ENCODE measurements at regions not wholly inside any gene's neighbourhood (a gene's known extent, or its start where the extent isn't known, plus 50 kb on each side); places are given as distances from the start of the nearest gene placed in this dataset.

DNA sequence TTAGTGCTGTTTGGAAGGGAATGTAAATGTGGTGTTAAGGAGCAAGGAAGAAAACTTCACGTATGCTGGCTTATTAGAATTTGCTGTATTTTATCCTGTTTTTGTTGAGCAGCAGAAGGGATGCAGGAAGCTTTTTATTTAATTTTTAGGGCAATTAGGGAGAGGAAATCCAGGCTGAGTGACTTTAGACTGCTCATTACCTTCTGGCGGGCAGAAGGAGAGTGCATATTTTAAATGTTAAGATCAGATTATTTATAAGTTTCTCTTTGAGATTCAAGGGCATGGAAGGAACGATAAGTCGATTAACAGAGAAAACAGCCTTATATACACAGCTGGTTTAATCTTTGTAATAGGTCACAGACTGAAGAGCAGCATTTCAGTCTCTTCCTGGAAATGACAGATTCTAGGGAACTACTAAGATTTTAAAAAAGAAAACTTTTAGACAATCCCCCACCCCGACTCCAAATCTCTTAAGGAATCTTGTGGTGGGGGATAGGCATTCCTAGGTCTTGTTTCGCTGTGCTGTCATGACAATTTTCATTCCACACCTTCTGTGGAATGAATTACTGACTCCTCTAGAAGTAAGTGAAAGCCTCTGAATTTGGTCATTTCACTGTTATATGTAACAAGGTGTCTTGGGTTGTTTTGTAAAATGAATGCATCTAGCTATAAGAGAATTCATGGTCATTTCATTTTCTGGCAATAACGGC is 402.5 kb downstream of the RAPGEF2 start:
- DNase-seq (ENCODE audit: low read depth): no peak
- H3K4me3 ChIP-seq (ENCODE audit: low read depth, low read length): no peak overlapping the region
- TF ChIP-seq, protein P1, sequence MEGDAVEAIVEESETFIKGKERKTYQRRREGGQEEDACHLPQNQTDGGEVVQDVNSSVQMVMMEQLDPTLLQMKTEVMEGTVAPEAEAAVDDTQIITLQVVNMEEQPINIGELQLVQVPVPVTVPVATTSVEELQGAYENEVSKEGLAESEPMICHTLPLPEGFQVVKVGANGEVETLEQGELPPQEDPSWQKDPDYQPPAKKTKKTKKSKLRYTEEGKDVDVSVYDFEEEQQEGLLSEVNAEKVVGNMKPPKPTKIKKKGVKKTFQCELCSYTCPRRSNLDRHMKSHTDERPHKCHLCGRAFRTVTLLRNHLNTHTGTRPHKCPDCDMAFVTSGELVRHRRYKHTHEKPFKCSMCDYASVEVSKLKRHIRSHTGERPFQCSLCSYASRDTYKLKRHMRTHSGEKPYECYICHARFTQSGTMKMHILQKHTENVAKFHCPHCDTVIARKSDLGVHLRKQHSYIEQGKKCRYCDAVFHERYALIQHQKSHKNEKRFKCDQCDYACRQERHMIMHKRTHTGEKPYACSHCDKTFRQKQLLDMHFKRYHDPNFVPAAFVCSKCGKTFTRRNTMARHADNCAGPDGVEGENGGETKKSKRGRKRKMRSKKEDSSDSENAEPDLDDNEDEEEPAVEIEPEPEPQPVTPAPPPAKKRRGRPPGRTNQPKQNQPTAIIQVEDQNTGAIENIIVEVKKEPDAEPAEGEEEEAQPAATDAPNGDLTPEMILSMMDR (IDR thresholded peaks at IDR 0.05; ENCODE audit: insufficient read depth, low read depth, low read length): no peak

DNA sequence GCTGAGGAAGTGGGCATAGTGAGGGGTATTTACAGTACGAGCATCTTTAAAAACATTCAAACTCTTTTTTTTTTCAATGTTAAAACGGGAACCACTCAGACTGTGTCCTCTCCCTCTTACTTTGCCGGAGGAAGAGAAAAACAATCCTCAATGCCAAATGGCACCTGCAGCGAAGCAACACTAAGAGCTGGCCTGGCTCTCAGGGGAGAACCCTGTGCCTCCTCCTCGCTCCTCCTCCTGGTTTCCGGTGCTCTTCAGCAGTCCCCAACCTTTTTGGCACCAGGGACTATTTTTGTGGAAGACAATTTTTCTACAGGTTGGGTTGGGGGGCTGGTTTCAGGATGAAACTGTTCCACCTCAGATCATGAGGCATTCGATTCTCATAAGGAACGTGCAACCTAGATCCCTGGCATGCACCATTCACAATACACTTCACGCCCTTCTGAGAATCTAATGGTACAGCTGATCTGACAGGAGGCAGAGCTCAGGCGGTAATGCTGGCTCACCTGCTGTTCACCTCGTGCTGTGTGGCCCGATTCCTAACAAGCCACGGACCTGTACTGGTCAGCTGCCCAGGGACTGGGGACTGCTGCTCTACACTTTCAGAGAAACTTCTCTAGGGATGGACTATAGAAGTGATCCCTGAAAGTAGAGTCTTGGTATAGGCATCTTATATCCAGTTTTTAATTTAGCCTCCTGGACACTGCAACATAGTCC is 404.1 kb downstream of the RAPGEF2 start:
- TF ChIP-seq, protein P1 (IDR thresholded peaks at IDR 0.05; ENCODE audit: insufficient read depth, low read depth, low read length): no peak

DNA sequence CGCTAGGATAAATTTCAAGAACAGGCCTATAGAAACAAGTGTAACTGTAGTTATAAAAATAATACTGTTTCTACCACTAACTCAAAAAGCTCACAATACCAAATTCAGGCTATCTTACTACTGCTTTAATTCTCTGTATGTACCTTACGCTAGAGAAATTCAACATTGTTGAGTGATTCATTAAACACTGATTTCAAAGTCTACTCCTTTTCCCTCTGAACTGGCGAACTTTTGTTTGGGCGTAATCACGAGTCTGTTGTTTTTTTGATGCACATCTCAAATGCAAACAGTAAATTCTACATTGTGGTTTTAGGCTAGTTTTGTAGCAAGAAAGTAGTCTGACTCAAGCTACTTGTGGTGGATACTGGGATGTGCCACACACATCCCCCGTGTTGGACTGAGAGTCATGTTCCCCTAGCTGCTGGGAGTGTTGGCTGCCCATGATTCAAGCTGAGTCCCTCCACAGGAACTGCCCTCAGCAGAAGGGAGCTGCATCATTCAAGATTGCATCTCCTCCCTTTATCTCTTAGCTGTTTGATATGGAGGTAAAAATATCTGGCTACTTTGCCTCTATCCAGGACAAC is 406.1 kb downstream of the RAPGEF2 start:
- TF ChIP-seq, protein P1 (IDR thresholded peaks at IDR 0.05; ENCODE audit: insufficient read depth, low read depth, low read length): no peak
- H3K4me3 ChIP-seq (ENCODE audit: low read depth, low read length): no peak overlapping the region
- no peak for DNase-seq (ENCODE audit: low read depth)

More for the DNA sequence above, 404.1 kb downstream of the RAPGEF2 start:
- no peak for DNase-seq (ENCODE audit: low read depth)
- no peak overlapping the region for H3K4me3 ChIP-seq (ENCODE audit: low read depth, low read length)

DNA sequence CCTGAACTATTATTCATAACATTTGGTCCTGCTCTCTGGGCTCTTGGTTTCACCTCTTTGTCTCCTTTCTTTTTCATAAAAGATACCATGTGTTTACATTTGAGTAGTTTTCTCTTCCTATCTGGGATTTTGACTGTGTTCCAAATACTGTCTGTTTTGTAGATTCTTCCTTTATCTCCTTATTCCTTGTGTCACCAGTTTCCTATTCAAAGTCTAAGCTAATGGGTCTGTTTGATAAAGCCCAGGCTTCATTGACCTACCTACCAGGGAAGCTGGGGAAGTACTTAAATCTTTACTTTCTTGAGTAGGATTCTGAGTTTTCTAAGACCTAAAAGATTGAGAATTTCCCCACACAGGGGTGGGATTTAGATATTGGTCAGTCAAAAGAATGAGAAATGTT is 409.5 kb downstream of the RAPGEF2 start:
- TF ChIP-seq, protein P1 (IDR thresholded peaks at IDR 0.05; ENCODE audit: insufficient read depth, low read depth, low read length): no peak
- DNase-seq (ENCODE audit: low read depth): no peak
- no peak overlapping the region for H3K4me3 ChIP-seq (ENCODE audit: low read depth, low read length)

DNA sequence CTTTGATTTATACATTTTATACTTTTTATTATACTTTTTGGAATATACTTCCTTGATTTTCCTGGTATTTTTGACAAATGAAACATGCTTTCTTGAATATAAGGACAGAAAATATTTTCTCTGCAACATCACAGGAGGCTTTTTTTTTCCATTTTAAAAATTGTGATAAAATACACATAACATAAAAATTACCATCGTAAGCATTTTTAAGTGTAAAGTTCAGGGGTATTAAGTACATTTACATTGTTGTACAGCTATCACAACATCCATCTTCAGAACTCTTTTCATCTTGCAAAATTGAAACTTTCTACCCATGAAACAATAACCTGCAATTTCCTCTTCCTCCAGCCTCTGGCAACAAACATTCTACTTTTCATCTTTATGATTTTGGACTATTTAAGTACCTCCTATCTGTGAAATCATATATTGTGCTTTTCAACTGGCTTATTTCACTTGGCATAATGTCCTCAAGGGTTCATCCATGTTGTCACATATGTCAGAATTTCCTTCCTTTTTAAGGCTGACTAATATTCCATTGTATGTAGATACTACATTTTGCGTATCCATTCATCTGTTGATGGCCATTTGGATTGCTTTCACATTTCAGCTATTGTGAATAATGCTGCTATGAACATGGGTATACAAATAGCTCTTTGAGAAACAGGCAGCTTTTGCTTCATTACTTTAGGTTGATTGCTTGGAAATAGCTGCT is 412.6 kb downstream of the RAPGEF2 start:
- no peak for DNase-seq (ENCODE audit: low read depth)
- no peak overlapping the region for H3K4me3 ChIP-seq (ENCODE audit: low read depth, low read length)
- TF ChIP-seq, protein P1 (IDR thresholded peaks at IDR 0.05; ENCODE audit: insufficient read depth, low read depth, low read length): no peak

DNA sequence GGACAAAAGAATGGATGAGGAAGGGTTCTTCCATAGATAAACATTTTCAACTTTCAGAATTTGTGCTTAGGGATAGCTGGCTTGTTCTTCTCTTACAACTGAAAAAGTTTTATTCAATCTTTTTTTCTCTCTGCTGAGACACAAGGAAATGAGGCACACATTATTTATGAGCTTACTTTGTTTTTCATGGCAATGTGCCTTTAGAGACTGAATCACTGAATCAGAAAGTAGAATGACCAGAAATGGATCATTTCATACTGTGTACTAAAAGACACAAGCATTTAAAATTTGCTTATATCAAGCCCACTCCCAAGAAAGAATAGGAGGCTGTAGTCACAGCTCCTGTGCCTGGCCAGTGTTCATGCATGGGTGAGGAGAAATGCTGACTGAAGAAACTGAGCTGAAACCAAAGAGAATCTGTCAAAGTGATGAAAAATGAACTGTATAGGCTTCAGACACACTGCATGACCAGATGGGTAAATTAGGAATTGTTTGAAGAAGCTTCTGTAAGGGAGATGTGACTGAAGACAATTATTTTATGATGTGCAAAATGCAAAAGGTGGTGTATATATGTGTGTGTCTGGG is 413.8 kb downstream of the RAPGEF2 start:
- no peak for DNase-seq (ENCODE audit: low read depth)
- no peak overlapping the region for H3K4me3 ChIP-seq (ENCODE audit: low read depth, low read length)
- TF ChIP-seq, protein P1 (IDR thresholded peaks at IDR 0.05; ENCODE audit: insufficient read depth, low read depth, low read length): no peak
